ENCODE measurements at regions not wholly inside any gene's neighbourhood (a gene's known extent, or its start where the extent isn't known, plus 50 kb on each side); places are given as distances from the start of the nearest gene placed in this dataset.

DNA sequence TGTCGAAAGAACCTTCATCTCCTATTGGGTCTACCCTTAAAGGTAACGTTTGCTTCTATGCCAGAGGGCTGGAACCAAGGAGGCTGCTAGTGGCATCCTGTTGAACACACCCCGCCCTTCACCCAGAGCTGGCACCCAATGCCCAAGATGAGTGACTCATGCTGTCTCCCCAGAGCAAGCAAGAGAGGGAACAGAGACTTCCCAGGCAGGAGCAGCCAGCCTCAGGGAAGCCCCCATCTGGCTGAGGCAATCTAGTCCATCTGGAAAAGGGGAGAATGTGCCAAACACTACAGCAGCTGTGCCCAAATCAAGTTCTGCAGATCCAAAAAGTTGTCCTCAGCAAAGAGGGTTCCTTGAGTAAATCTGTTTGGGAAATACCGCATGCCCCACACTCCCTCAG, 91.9 kb upstream of the TP53I11 start:
- Histone ChIP-seq H3K79me2 (ENCODE audit: control insufficient read depth, insufficient read depth, low read length) (no peaks in the 10 kb centered on the region), H3K4me3 (ENCODE audit: control extremely low read depth in 1 of 5, extremely low read depth in 1 of 5, insufficient read depth in 1 of 5, low read depth in 2 of 5, low read length in 4 of 5) (no peak overlapping the region), H3K36me3 (replicated peaks in 1 of 2; ENCODE audit: control extremely low read depth in 1 of 2, control insufficient read depth in 1 of 2, extremely low read depth in 1 of 2, insufficient read depth in 2 of 2, low read length in 1 of 2) (no peaks in the 10 kb centered on the region), H2AFZ (ENCODE audit: insufficient read depth, low read depth, low read length, poor library complexity, severe bottlenecking) (no peak overlapping the region), H3K27ac (ENCODE audit: low read length in 2 of 2) (no peak overlapping the region), H3K9me3 (ENCODE audit: control extremely low read depth in 1 of 3, control insufficient read depth in 2 of 3, insufficient read depth in 1 of 3, low read length in 2 of 3) (peaks cover 0 to 11% (median 0%) of the 10 kb centered on the region in 3 donors), H3K9ac (ENCODE audit: low read length) (no peak overlapping the region), H4K20me1 (ENCODE audit: control insufficient read depth, insufficient read depth, low read length, poor library complexity, severe bottlenecking) (no peaks in the 10 kb centered on the region), H3K4me2 (replicated peaks; ENCODE audit: low read depth, low read length, poor library complexity, severe bottlenecking) (no peak overlapping the region), H3K27me3 (replicated peaks in 1 of 4; ENCODE audit: control extremely low read depth in 1 of 4, control insufficient read depth in 3 of 4, insufficient read depth in 4 of 4, low read length in 3 of 4) (peaks cover 0 to 5% (median 0%) of the 10 kb centered on the region in 4 experiments), H3K4me1 (ENCODE audit: control insufficient read depth in 2 of 2, insufficient read depth in 2 of 2, low read length in 2 of 2) (no peaks in the 10 kb centered on the region)
- H3K4me1 Mint-ChIP-seq = peaks cover 4% of the 10 kb centered on the region
- ATAC-seq (ENCODE audit: low read depth) = no peak
- ChIA-PET CTCF (interaction anchor here (1.7 to 2.6 kb wide), 4 partner anchors 9 to 106 kb away, joined by 4 to 6 read pairs (median 5); no protein-coding TSS in a partner anchor), POLR2A (no interaction called here)
- TF ChIP-seq EZH2 (IDR thresholded peaks at IDR 0.05; ENCODE audit: borderline replicate concordance, insufficient read depth, low read depth, low read length, poor library complexity, severe bottlenecking) (no peak), CTCF (IDR thresholded peaks at IDR 0.05) (no peak)
- H3K9me3 Mint-ChIP-seq (ENCODE audit: insufficient read depth) = peaks cover 4% of the 10 kb centered on the region
- H3K4me3 Mint-ChIP-seq = no peak overlapping the region
- intact Hi-C loops (cut with micrococcal nuclease) = no loop called here
- DNase-seq = no peak
- 73% methylated on average over 4 of the region's 4 CpGs for WGBS (ENCODE audit: insufficient coverage)
- no peak overlapping the region for H3K27ac Mint-ChIP-seq
- H3K27me3 Mint-ChIP-seq = no peaks in the 10 kb centered on the region

DNA sequence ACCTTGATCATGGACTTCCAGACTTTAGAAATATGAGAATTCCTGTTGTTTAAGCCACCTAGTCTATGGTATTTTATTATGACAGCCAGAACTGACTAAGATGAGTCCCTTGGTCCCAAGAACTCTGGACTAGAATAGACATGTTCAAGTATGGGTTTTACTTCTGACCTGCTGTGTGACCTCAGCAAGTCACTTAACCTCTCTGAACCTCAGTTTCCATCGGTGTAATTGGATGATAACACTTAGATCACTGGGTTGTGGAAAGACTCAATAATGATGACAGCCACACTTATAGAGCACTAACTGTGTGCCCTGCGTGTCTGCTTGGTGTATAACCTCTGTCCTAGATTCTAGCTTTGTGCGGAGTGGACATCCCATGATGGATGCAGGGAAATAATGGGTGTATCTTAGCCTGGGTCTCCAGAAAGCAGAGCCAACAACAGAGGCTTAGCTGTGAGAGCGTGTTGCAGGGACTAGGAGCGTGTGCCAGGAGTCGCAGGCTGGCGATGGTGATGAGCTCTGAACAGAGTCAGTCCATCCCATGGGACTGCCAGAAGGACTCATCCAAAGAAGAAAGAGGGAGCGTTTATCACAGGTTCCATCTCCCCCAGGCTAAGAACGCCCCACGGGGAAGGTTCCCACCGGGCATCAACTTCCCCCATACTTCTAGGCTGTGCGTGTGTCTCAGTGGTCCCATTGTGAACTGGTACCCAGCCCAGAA, 93.2 kb upstream of the TP53I11 start:
- Histone ChIP-seq H3K36me3 (replicated peaks in 1 of 2; ENCODE audit: control extremely low read depth in 1 of 2, control insufficient read depth in 1 of 2, extremely low read depth in 1 of 2, insufficient read depth in 2 of 2, low read length in 1 of 2) (no peaks in the 10 kb centered on the region), H3K4me2 (replicated peaks; ENCODE audit: low read depth, low read length, poor library complexity, severe bottlenecking) (no peak overlapping the region), H2AFZ (ENCODE audit: insufficient read depth, low read depth, low read length, poor library complexity, severe bottlenecking) (no peak overlapping the region), H3K79me2 (ENCODE audit: control insufficient read depth, insufficient read depth, low read length) (no peaks in the 10 kb centered on the region), H4K20me1 (ENCODE audit: control insufficient read depth, insufficient read depth, low read length, poor library complexity, severe bottlenecking) (no peaks in the 10 kb centered on the region), H3K4me3 (ENCODE audit: control extremely low read depth in 1 of 5, extremely low read depth in 1 of 5, insufficient read depth in 1 of 5, low read depth in 2 of 5, low read length in 4 of 5) (no peak overlapping the region), H3K27me3 (replicated peaks in 1 of 4; ENCODE audit: control extremely low read depth in 1 of 4, control insufficient read depth in 3 of 4, insufficient read depth in 4 of 4, low read length in 3 of 4) (peaks cover 0 to 5% (median 0%) of the 10 kb centered on the region in 4 experiments), H3K4me1 (ENCODE audit: control insufficient read depth in 2 of 2, insufficient read depth in 2 of 2, low read length in 2 of 2) (no peaks in the 10 kb centered on the region), H3K9ac (ENCODE audit: low read length) (no peak overlapping the region), H3K9me3 (ENCODE audit: control extremely low read depth in 1 of 3, control insufficient read depth in 2 of 3, insufficient read depth in 1 of 3, low read length in 2 of 3) (peaks cover 0 to 6% (median 0%) of the 10 kb centered on the region in 3 donors), H3K27ac (ENCODE audit: low read length in 2 of 2) (no peak overlapping the region)
- peak overlapping the region; percentile 37 for H3K27ac Mint-ChIP-seq
- intact Hi-C loops (cut with micrococcal nuclease) = no loop called here
- H3K4me1 Mint-ChIP-seq = peaks cover 4% of the 10 kb centered on the region
- DNase-seq (no peak), ATAC-seq (ENCODE audit: low read depth) (no peak)
- H3K4me3 Mint-ChIP-seq = no peak overlapping the region
- WGBS (ENCODE audit: insufficient coverage) = 94% methylated on average over 12 of the region's 12 CpGs
- ChIA-PET CTCF (interaction anchor here (1.3 to 2.6 kb wide), 4 partner anchors 15 to 107 kb away, joined by 3 to 6 read pairs (median 4); no protein-coding TSS in a partner anchor), POLR2A (no interaction called here)
- TF ChIP-seq CTCF (IDR thresholded peaks at IDR 0.05) (no peak), EZH2 (IDR thresholded peaks at IDR 0.05; ENCODE audit: borderline replicate concordance, insufficient read depth, low read depth, low read length, poor library complexity, severe bottlenecking) (no peak)
- H3K9me3 Mint-ChIP-seq (ENCODE audit: insufficient read depth) = peaks cover 4% of the 10 kb centered on the region
- H3K27me3 Mint-ChIP-seq = no peaks in the 10 kb centered on the region
